ENCODE measurements at regions not wholly inside any gene's neighbourhood (a gene's known extent, or its start where the extent isn't known, plus 50 kb on each side); places are given as distances from the start of the nearest gene placed in this dataset.

- CTCF ChIA-PET, result no interaction called here
- Histone ChIP-seq H3K4me1 (ENCODE audit: control insufficient read depth, insufficient read depth, low read length) (no peaks in the 10 kb centered on the region), H3K4me3 (ENCODE audit: low read depth, low read length) (no peak overlapping the region), H3K36me3 (ENCODE audit: control insufficient read depth in 2 of 2, insufficient read depth in 1 of 2, low read length in 2 of 2) (no peaks in the 10 kb centered on the region), H3K9me3 (ENCODE audit: control insufficient read depth, insufficient read depth, low read depth, low read length) (no peaks in the 10 kb centered on the region), H3K27ac (ENCODE audit: extremely low read depth, low read depth, low read length) (no peak overlapping the region)
- POLR2A ChIA-PET, result no interaction called here
- no peak for TF ChIP-seq ZNF747 (tag by site-specific recombination; IDR thresholded peaks at IDR 0.05)
- TF ChIP-seq ZNF391 (tag by site-specific recombination; IDR thresholded peaks at IDR 0.05; ENCODE audit: borderline replicate concordance, low read depth), result no peak
- TF ChIP-seq ZNF19 (tag by site-specific recombination; IDR thresholded peaks at IDR 0.05; ENCODE audit: low read depth), result no peak
- TF ChIP-seq ZNF513 (tag by site-specific recombination; IDR thresholded peaks at IDR 0.05), result no peak
- TF ChIP-seq ZNF157 (tag by site-specific recombination; IDR thresholded peaks at IDR 0.05), result no peak
- TF ChIP-seq ZFP41 (tag by site-specific recombination; IDR thresholded peaks at IDR 0.05; ENCODE audit: borderline replicate concordance), result no peak
- TF ChIP-seq ZBTB11 (tag by site-specific recombination; conservative IDR thresholded peaks at IDR 0.05; ENCODE audit: low read depth), result no peak
- TF ChIP-seq ZNF549 (tag by site-specific recombination; IDR thresholded peaks at IDR 0.05), result no peak
- TF ChIP-seq ZNF48 (tag by site-specific recombination; IDR thresholded peaks at IDR 0.05), result no peak
- no peak for TF ChIP-seq ZNF175 (tag by site-specific recombination; IDR thresholded peaks at IDR 0.05)
- no peak for TF ChIP-seq ZNF473 (tag by site-specific recombination; IDR thresholded peaks at IDR 0.05)
Measured at GRCh38 chr7:88638583-88638982, 120.9 kb upstream of the ZNF804B start.

GRCh38 chr7:88637795-88638194 lies 121.7 kb upstream of the ZNF804B start:
- H3K9me3 ChIP-seq (ENCODE audit: control insufficient read depth, insufficient read depth, low read depth, low read length), result no peaks in the 10 kb centered on the region
- TF ChIP-seq MZF1 (tag by site-specific recombination; IDR thresholded peaks at IDR 0.05; ENCODE audit: borderline replicate concordance) (no peak), ZNF18 (tag by site-specific recombination; IDR thresholded peaks at IDR 0.05) (no peak), ZBTB6 (tag by site-specific recombination; IDR thresholded peaks at IDR 0.05) (no peak), HIC1 (tag by site-specific recombination; IDR thresholded peaks at IDR 0.05) (no peak), ZNF274 (IDR thresholded peaks at IDR 0.05; ENCODE audit: low read length) (no peak), ZNF274 (tag by site-specific recombination; IDR thresholded peaks at IDR 0.05; ENCODE audit: borderline replicate concordance) (no peak), CTCF (tag by site-specific recombination; IDR thresholded peaks at IDR 0.05) (no peak), PRDM1 (tag by site-specific recombination; IDR thresholded peaks at IDR 0.05) (no peak)
- H3K4me1 ChIP-seq (ENCODE audit: control insufficient read depth, insufficient read depth, low read length), result no peaks in the 10 kb centered on the region
- ChIA-PET CTCF (no interaction called here), POLR2A (no interaction called here)
- H3K4me3 ChIP-seq (ENCODE audit: low read depth, low read length), result no peak overlapping the region
- no peaks in the 10 kb centered on the region for H3K36me3 ChIP-seq (ENCODE audit: control insufficient read depth in 2 of 2, insufficient read depth in 1 of 2, low read length in 2 of 2)
- no peak overlapping the region for H3K27ac ChIP-seq (ENCODE audit: extremely low read depth, low read depth, low read length)
